HUES6 (cell line): ENCODE measurements at regions not wholly inside any gene's neighbourhood (a gene's known extent, or its start where the extent isn't known, plus 50 kb on each side); places are given as distances from the start of the nearest gene placed in this dataset.

ENCODE experiments used
- H3K27ac ChIP-seq: 2 replicates; pipeline ENCODE4 v1.7.0; 2013; ENCODE audit warnings: low read depth, mild to moderate bottlenecking, low read length, inconsistent platforms
- H3K27me3 ChIP-seq: 2 replicates; pipeline ENCODE4 v1.6.1; 2013; ENCODE audit warnings: low read length; ENCODE audit not compliant: control insufficient read depth, insufficient read depth
- H3K36me3 ChIP-seq: 2 replicates; pipeline ENCODE4 v1.6.1; 2013; ENCODE audit warnings: low read length; ENCODE audit not compliant: control insufficient read depth, insufficient read depth
- H3K4me1 ChIP-seq: 2 replicates; pipeline ENCODE4 v1.6.1; 2013; ENCODE audit warnings: low read length; ENCODE audit not compliant: control insufficient read depth, insufficient read depth
- H3K4me3 ChIP-seq: 2 replicates; pipeline ENCODE4 v1.5.1; 2013; ENCODE audit warnings: low read depth, low read length
- H3K9ac ChIP-seq: one replicate; pipeline ENCODE4 v1.6.1; 2013; ENCODE audit warnings: mild to moderate bottlenecking, low read length
- H3K9me3 ChIP-seq: 2 replicates; pipeline ENCODE4 v1.6.1; 2013; ENCODE audit warnings: low read depth, low read length; ENCODE audit not compliant: control insufficient read depth, insufficient read depth

- Histone ChIP-seq H3K9ac (no peak overlapping the region), H3K4me1 (peaks cover 16% of the 10 kb centered on the region; the same call in 1 of the 2 replicates), H3K36me3 (no peaks in the 10 kb centered on the region), H3K9me3 (peaks cover 12% of the 10 kb centered on the region), H3K27ac (no peak overlapping the region), H3K27me3 (no peaks in the 10 kb centered on the region), H3K4me3 (no peak overlapping the region)
These were observed 475.4 kb downstream of the PTPRU start for GRCh38 chr1:29711582-29712283.

- Histone ChIP-seq H3K4me3 (no peak overlapping the region), H3K4me1 (peaks cover 16% of the 10 kb centered on the region; the same call in 1 of the 2 replicates), H3K9me3 (no peaks in the 10 kb centered on the region), H3K27ac (no peak overlapping the region), H3K36me3 (no peaks in the 10 kb centered on the region), H3K9ac (no peak overlapping the region), H3K27me3 (peaks cover 15% of the 10 kb centered on the region)
These were observed 473.5 kb downstream of the PTPRU start for GRCh38 chr1:29709704-29710280.

GRCh38 chr1:29708796-29709703, 472.7 kb downstream of the PTPRU start:
- no peak overlapping the region for H3K27ac ChIP-seq
- no peak overlapping the region for H3K4me3 ChIP-seq
- H3K36me3 ChIP-seq: no peaks in the 10 kb centered on the region
- H3K27me3 ChIP-seq: peaks cover 21% of the 10 kb centered on the region
- peaks cover 16% of the 10 kb centered on the region; the same call in 1 of the 2 replicates for H3K4me1 ChIP-seq
- H3K9ac ChIP-seq: no peak overlapping the region
- no peaks in the 10 kb centered on the region for H3K9me3 ChIP-seq

- H3K9ac ChIP-seq: no peak overlapping the region
- peaks cover 16% of the 10 kb centered on the region; the same call in 1 of the 2 replicates for H3K4me1 ChIP-seq
- H3K27me3 ChIP-seq: peaks cover 23% of the 10 kb centered on the region
- no peaks in the 10 kb centered on the region for H3K36me3 ChIP-seq
- no peaks in the 10 kb centered on the region for H3K9me3 ChIP-seq
- H3K27ac ChIP-seq: no peak overlapping the region
- H3K4me3 ChIP-seq: no peak overlapping the region
These were observed 472.1 kb downstream of the PTPRU start for GRCh38 chr1:29708381-29708780.

- Histone ChIP-seq H3K27me3 (peaks cover 23% of the 10 kb centered on the region), H3K9me3 (no peaks in the 10 kb centered on the region), H3K4me3 (no peak overlapping the region), H3K4me1 (peaks cover 16% of the 10 kb centered on the region; the same call in 1 of the 2 replicates), H3K27ac (no peak overlapping the region), H3K36me3 (no peaks in the 10 kb centered on the region), H3K9ac (no peak overlapping the region)
These were observed 471.5 kb downstream of the PTPRU start for GRCh38 chr1:29707796-29708195.

- H3K27me3 ChIP-seq: peaks cover 23% of the 10 kb centered on the region
- no peak overlapping the region for H3K27ac ChIP-seq
- peak overlapping the region; percentile 70 for H3K4me3 ChIP-seq
- no peak overlapping the region for H3K9ac ChIP-seq
- no peaks in the 10 kb centered on the region for H3K36me3 ChIP-seq
- H3K9me3 ChIP-seq: no peaks in the 10 kb centered on the region
- H3K4me1 ChIP-seq: peaks cover 16% of the 10 kb centered on the region; the same call in 1 of the 2 replicates
These were observed 470.6 kb downstream of the PTPRU start for GRCh38 chr1:29706936-29707335.

- Histone ChIP-seq H3K4me1 (peaks cover 11% of the 10 kb centered on the region; the same call in 1 of the 2 replicates), H3K27ac (no peak overlapping the region), H3K9ac (no peak overlapping the region), H3K27me3 (peaks cover 23% of the 10 kb centered on the region), H3K36me3 (no peaks in the 10 kb centered on the region), H3K9me3 (no peaks in the 10 kb centered on the region), H3K4me3 (no peak overlapping the region)
These were observed 468.1 kb downstream of the PTPRU start for GRCh38 chr1:29704430-29704829.

GRCh38 chr1:29703596-29704370, 467.5 kb downstream of the PTPRU start:
- Histone ChIP-seq H3K27me3 (peaks cover 23% of the 10 kb centered on the region), H3K4me1 (peaks cover 4% of the 10 kb centered on the region; the same call in 1 of the 2 replicates), H3K9me3 (no peaks in the 10 kb centered on the region), H3K4me3 (no peak overlapping the region), H3K27ac (no peak overlapping the region), H3K36me3 (no peaks in the 10 kb centered on the region), H3K9ac (no peak overlapping the region)

- Histone ChIP-seq H3K27me3 (peaks cover 15% of the 10 kb centered on the region; the same call in 1 of the 2 replicates), H3K4me1 (no peaks in the 10 kb centered on the region), H3K9ac (no peak overlapping the region), H3K27ac (no peak overlapping the region), H3K36me3 (no peaks in the 10 kb centered on the region), H3K4me3 (no peak overlapping the region), H3K9me3 (no peaks in the 10 kb centered on the region)
These were observed 464.2 kb downstream of the PTPRU start for GRCh38 chr1:29700491-29700890.

- Histone ChIP-seq H3K36me3 (no peaks in the 10 kb centered on the region), H3K27me3 (no peaks in the 10 kb centered on the region), H3K4me3 (no peak overlapping the region), H3K4me1 (no peaks in the 10 kb centered on the region), H3K9ac (no peak overlapping the region), H3K27ac (no peak overlapping the region), H3K9me3 (peaks cover 5% of the 10 kb centered on the region; the same call in 1 of the 2 replicates)
These were observed 462.3 kb downstream of the PTPRU start for GRCh38 chr1:29698626-29699025.
